ENCODE measurements at regions not wholly inside any gene's neighbourhood (a gene's known extent, or its start where the extent isn't known, plus 50 kb on each side); places are given as distances from the start of the nearest gene placed in this dataset.

DNA sequence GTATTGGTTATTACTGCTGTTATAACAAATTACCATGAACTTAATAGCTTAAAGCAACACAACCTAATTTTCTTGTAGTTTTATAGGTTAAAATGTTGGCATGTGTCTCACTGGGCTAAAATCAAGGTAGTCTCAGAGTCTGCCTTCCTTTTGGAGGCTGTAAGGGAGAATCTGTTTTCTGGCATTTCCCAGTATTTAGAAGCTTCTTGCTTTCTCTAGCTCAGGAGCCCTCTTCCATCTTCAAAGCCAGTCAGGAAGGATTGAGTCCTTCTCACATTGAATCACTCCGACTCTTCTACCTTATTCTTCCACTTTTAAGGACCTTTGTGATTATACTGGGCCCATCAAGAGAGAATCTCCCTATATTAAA is 156.2 kb downstream of the MBL2 start (continued):
- TF ChIP-seq, protein P1, sequence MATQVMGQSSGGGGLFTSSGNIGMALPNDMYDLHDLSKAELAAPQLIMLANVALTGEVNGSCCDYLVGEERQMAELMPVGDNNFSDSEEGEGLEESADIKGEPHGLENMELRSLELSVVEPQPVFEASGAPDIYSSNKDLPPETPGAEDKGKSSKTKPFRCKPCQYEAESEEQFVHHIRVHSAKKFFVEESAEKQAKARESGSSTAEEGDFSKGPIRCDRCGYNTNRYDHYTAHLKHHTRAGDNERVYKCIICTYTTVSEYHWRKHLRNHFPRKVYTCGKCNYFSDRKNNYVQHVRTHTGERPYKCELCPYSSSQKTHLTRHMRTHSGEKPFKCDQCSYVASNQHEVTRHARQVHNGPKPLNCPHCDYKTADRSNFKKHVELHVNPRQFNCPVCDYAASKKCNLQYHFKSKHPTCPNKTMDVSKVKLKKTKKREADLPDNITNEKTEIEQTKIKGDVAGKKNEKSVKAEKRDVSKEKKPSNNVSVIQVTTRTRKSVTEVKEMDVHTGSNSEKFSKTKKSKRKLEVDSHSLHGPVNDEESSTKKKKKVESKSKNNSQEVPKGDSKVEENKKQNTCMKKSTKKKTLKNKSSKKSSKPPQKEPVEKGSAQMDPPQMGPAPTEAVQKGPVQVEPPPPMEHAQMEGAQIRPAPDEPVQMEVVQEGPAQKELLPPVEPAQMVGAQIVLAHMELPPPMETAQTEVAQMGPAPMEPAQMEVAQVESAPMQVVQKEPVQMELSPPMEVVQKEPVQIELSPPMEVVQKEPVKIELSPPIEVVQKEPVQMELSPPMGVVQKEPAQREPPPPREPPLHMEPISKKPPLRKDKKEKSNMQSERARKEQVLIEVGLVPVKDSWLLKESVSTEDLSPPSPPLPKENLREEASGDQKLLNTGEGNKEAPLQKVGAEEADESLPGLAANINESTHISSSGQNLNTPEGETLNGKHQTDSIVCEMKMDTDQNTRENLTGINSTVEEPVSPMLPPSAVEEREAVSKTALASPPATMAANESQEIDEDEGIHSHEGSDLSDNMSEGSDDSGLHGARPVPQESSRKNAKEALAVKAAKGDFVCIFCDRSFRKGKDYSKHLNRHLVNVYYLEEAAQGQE (IDR thresholded peaks at IDR 0.05; ENCODE audit: low read depth): no peak
- TF ChIP-seq JUND (IDR thresholded peaks at IDR 0.05) (no peak), ZNF274 (IDR thresholded peaks at IDR 0.05; ENCODE audit: low read depth, low read length) (no peak), CEBPB (IDR thresholded peaks at IDR 0.05; ENCODE audit: low read depth) (no peak), EGR1 (IDR thresholded peaks at IDR 0.05; ENCODE audit: low read depth) (no peak)

- CTCF ChIA-PET: no interaction called here
- H3K4me1 ChIP-seq (ENCODE audit: control insufficient read depth in 1 of 2, insufficient read depth in 2 of 2, low read length in 2 of 2): no peaks in the 10 kb centered on the region
- H2AFZ ChIP-seq (ENCODE audit: low read depth, low read length, poor library complexity, severe bottlenecking): no peak overlapping the region
- RAD21 ChIA-PET (ENCODE audit: low non-redundant PET in 1 of 2, low total read pairs in 2 of 2, uncharacterized antibody in 2 of 2, unreplicated experiment in 2 of 2): no interaction called here
- H4K20me1 ChIP-seq (ENCODE audit: insufficient read depth): no peaks in the 10 kb centered on the region
- no peak overlapping the region for H3K4me2 ChIP-seq (ENCODE audit: low read length)
- H3K27me3 ChIP-seq (ENCODE audit: insufficient read depth, low read length): no peaks in the 10 kb centered on the region
- H3K27ac ChIP-seq (ENCODE audit: low read depth, low read length): no peak overlapping the region
- no TSS peak for BruUV-seq (replicated peaks)
- intact Hi-C loops (cut with micrococcal nuclease): no loop called here
- POLR2A ChIA-PET: no interaction called here
- DNase-seq (ENCODE audit: low read depth, low spot score) (no peak), ATAC-seq (no peak)
- no peak overlapping the region for H3K9ac ChIP-seq (ENCODE audit: low read length)
- H3K79me2 ChIP-seq (ENCODE audit: insufficient read depth, low read length): no peaks in the 10 kb centered on the region
- no peaks in the 10 kb centered on the region for H3K9me3 ChIP-seq (ENCODE audit: control insufficient read depth in 1 of 2, insufficient read depth in 1 of 2, low read depth in 1 of 2, low read length in 2 of 2)
- H3K9me2 ChIP-seq (ENCODE audit: insufficient read depth): no peaks in the 10 kb centered on the region
- no peaks in the 10 kb centered on the region for H3K36me3 ChIP-seq (ENCODE audit: control insufficient read depth in 1 of 2, insufficient read depth in 2 of 2, low read length in 2 of 2)
- H3K4me3 ChIP-seq (replicated peaks in 1 of 2; ENCODE audit: low read depth in 1 of 2, low read length in 2 of 2): no peak overlapping the region
- TF ChIP-seq FOSL1 (IDR thresholded peaks at IDR 0.05; ENCODE audit: low read depth) (no peak), ELF1 (IDR thresholded peaks at IDR 0.05; ENCODE audit: borderline replicate concordance, low read depth) (no peak), ZBTB33 (IDR thresholded peaks at IDR 0.05; ENCODE audit: extremely low read depth, insufficient replicate concordance, low read length) (no peak), SRF (IDR thresholded peaks at IDR 0.05; ENCODE audit: low read depth) (no peak), SIN3A (IDR thresholded peaks at IDR 0.05; ENCODE audit: low read depth) (no peak), ZNF274 (IDR thresholded peaks at IDR 0.05; ENCODE audit: low read depth, low read length) (no peak), JUND (IDR thresholded peaks at IDR 0.05) (no peak), TCF7L2 (IDR thresholded peaks at IDR 0.05; ENCODE audit: borderline replicate concordance, extremely low read depth, insufficient read depth, insufficient read length) (no peak), CEBPB (IDR thresholded peaks at IDR 0.05; ENCODE audit: low read depth) (no peak), CBX3 (IDR thresholded peaks at IDR 0.05; ENCODE audit: low read depth) (no peak), EZH2phosphoT487 (IDR thresholded peaks at IDR 0.05; ENCODE audit: borderline replicate concordance) (no peak), EZH2 (IDR thresholded peaks at IDR 0.05) (no peak), YY1 (IDR thresholded peaks at IDR 0.05; ENCODE audit: extremely low read depth, insufficient replicate concordance, low read depth, low read length) (no peak), POLR2AphosphoS5 (IDR thresholded peaks at IDR 0.05; ENCODE audit: low read depth, low read length) (no peak)
- TF ChIP-seq, protein P2, sequence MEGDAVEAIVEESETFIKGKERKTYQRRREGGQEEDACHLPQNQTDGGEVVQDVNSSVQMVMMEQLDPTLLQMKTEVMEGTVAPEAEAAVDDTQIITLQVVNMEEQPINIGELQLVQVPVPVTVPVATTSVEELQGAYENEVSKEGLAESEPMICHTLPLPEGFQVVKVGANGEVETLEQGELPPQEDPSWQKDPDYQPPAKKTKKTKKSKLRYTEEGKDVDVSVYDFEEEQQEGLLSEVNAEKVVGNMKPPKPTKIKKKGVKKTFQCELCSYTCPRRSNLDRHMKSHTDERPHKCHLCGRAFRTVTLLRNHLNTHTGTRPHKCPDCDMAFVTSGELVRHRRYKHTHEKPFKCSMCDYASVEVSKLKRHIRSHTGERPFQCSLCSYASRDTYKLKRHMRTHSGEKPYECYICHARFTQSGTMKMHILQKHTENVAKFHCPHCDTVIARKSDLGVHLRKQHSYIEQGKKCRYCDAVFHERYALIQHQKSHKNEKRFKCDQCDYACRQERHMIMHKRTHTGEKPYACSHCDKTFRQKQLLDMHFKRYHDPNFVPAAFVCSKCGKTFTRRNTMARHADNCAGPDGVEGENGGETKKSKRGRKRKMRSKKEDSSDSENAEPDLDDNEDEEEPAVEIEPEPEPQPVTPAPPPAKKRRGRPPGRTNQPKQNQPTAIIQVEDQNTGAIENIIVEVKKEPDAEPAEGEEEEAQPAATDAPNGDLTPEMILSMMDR (IDR thresholded peaks at IDR 0.05 in 2 of 3, conservative IDR thresholded peaks at IDR 0.05 in 1 of 3; ENCODE audit: borderline replicate concordance in 1 of 3, insufficient read depth in 1 of 3, low read depth in 2 of 3, low read length in 2 of 3): no peak
These were observed 155.2 kb downstream of the MBL2 start for GRCh38 chr10:52617346-52617745.

Measured in HCT116 (cell line).